GM23338 (cell line): ENCODE measurements at regions not wholly inside any gene's neighbourhood (a gene's known extent, or its start where the extent isn't known, plus 50 kb on each side); places are given as distances from the start of the nearest gene placed in this dataset.

ENCODE experiments used
- ATAC-seq: fragments of 200-7000 bp; cut with Tn5 transposase; 3 replicates; pipeline ENCODE4 v1.9.1; 2020
- DNase-seq: peaks from one replicate; pipeline ENCODE4 v3.0.0-alpha.2; 2015; ENCODE audit warnings: low spot score
- H2AFZ ChIP-seq: fragments of 200-600 bp; sonication (generic); 2 replicates; pipeline ENCODE4 v1.8.0; 2016; ENCODE audit warnings: antibody characterized with exemption, mild to moderate bottlenecking, moderate library complexity
- H3F3A ChIP-seq: fragments of 200-600 bp; sonication (generic); replicated peaks from 2 replicates; pipeline ENCODE4 v1.8.0; 2017; ENCODE audit warnings: antibody characterized with exemption, mixed run types, low read depth
- H3K27ac ChIP-seq: fragments of 200-600 bp; sonication (generic); 2 replicates; pipeline ENCODE4 v1.6.1; 2016; ENCODE audit warnings: low read depth
- H3K27me3 ChIP-seq: fragments of 200-600 bp; sonication (generic); 2 replicates; pipeline ENCODE4 v1.8.0; 2016; ENCODE audit warnings: mild to moderate bottlenecking, mixed run types, moderate library complexity; ENCODE audit not compliant: insufficient read depth
- H3K36me3 ChIP-seq: fragments of 200-600 bp; sonication (generic); 2 replicates; pipeline ENCODE4 v1.8.0; 2016; ENCODE audit warnings: mild to moderate bottlenecking; ENCODE audit not compliant: insufficient read depth
- H3K4me1 ChIP-seq: fragments of 200-600 bp; sonication (generic); 2 replicates; pipeline ENCODE4 v1.8.0; 2016; ENCODE audit warnings: mild to moderate bottlenecking, moderate library complexity; ENCODE audit not compliant: insufficient read depth
- H3K4me2 ChIP-seq: fragments of 200-600 bp; sonication (generic); 2 replicates; pipeline ENCODE4 v1.7.1; 2017; ENCODE audit warnings: mixed run types
- H3K4me3 ChIP-seq: fragments of 200-600 bp; sonication (generic); 2 replicates; pipeline ENCODE4 v1.6.1; 2016; ENCODE audit warnings: mixed run types
- H3K79me2 ChIP-seq: fragments of 200-600 bp; sonication (generic); replicated peaks from 2 replicates; pipeline ENCODE4 v1.8.0; 2017; ENCODE audit warnings: mild to moderate bottlenecking; ENCODE audit not compliant: insufficient read depth
- H3K9me2 ChIP-seq: fragments of 200-600 bp; sonication (generic); 2 replicates; pipeline ENCODE4 v1.8.0; 2017; ENCODE audit not compliant: insufficient read depth
- H4K20me1 ChIP-seq: fragments of 200-600 bp; sonication (generic); replicated peaks from 2 replicates; pipeline ENCODE4 v1.8.0; 2017; ENCODE audit warnings: mild to moderate bottlenecking; ENCODE audit not compliant: insufficient read depth
- H3K27ac Mint-ChIP-seq: 2 replicates; pipeline ENCODE4 v1.8.0; 2020; ENCODE audit warnings: inconsistent platforms, mild to moderate bottlenecking, moderate library complexity, mixed read lengths
- H3K27me3 Mint-ChIP-seq: 3 replicates; pipeline ENCODE4 v1.8.0; 2022; ENCODE audit warnings: low read depth, mild to moderate bottlenecking, moderate library complexity, mixed read lengths, inconsistent platforms; ENCODE audit not compliant: insufficient read depth, poor library complexity
- H3K36me3 Mint-ChIP-seq: 3 replicates; pipeline ENCODE4 v1.8.0; 2021; ENCODE audit warnings: low read depth, mild to moderate bottlenecking, inconsistent platforms, moderate library complexity, mixed read lengths
- H3K4me1 Mint-ChIP-seq: 3 replicates; pipeline ENCODE4 v1.8.0; 2020; ENCODE audit warnings: mild to moderate bottlenecking, inconsistent platforms, mixed read lengths
- H3K4me3 Mint-ChIP-seq: 3 replicates; pipeline ENCODE4 v1.8.0; 2021; ENCODE audit warnings: moderate library complexity, mild to moderate bottlenecking, inconsistent platforms, mixed read lengths
- H3K9me3 Mint-ChIP-seq: 3 replicates; pipeline ENCODE4 v1.8.0; 2020; ENCODE audit warnings: moderate library complexity, mild to moderate bottlenecking, inconsistent platforms, mixed read lengths
- CREB1 ChIP-seq: fragments of 250-450 bp; sonication (Bioruptor Pico); IDR thresholded peaks from 2 replicates; pipeline ENCODE4 v1.5.0; 2020; ENCODE audit warnings: low read depth, mild to moderate bottlenecking, moderate library complexity
- EZH2 ChIP-seq: fragments of 200-600 bp; sonication (generic); IDR thresholded peaks from one replicate; pipeline ENCODE4 v1.8.0; 2017; ENCODE audit warnings: antibody characterized with exemption, mild to moderate bottlenecking, low read depth; ENCODE audit not compliant: unreplicated experiment
- EZH2phosphoT487 ChIP-seq: fragments of 200-600 bp; sonication (generic); IDR thresholded peaks from one replicate; pipeline ENCODE4 v1.8.1; 2018; ENCODE audit warnings: antibody characterized with exemption; ENCODE audit not compliant: unreplicated experiment
- JUNB ChIP-seq: IDR thresholded peaks from one replicate; pipeline ENCODE4 v1.6.1; 2016; ENCODE audit warnings: antibody characterized with exemption; ENCODE audit not compliant: unreplicated experiment
- POLR2AphosphoS5 ChIP-seq: IDR thresholded peaks from 2 replicates; pipeline ENCODE4 v1.6.1; 2016; ENCODE audit warnings: antibody characterized with exemption, low read depth
- STAT1 ChIP-seq: IDR thresholded peaks from one replicate; pipeline ENCODE4 v1.6.1; 2016; ENCODE audit warnings: antibody characterized with exemption; ENCODE audit not compliant: unreplicated experiment
- ZNF114 ChIP-seq: fragments of 250-450 bp; sonication (Bioruptor Pico); IDR thresholded peaks from 2 replicates; pipeline ENCODE4 v1.5.0; 2020; ENCODE audit warnings: mild to moderate bottlenecking, moderate library complexity
- TF ChIP-seq, protein P1 (sequence below), 2 experiments: fragments of 200-600 bp in 1 of 2; sonication (generic) in 1 of 2; conservative IDR thresholded peaks; 2 replicates each; pipeline versions ENCODE4 v1.5.1 to v1.6.1; 2016 to 2017; ENCODE audit warnings: antibody characterized with exemption in 2 of 2, low read depth in 2 of 2, mild to moderate bottlenecking in 2 of 2, moderate library complexity in 1 of 2
- TF ChIP-seq, protein P2 (sequence below): fragments of 250-450 bp; sonication (Bioruptor Pico); IDR thresholded peaks from 2 replicates; pipeline ENCODE4 v1.5.0; 2020; ENCODE audit warnings: mild to moderate bottlenecking, moderate library complexity
- TF ChIP-seq, protein P3 (sequence below): IDR thresholded peaks from 2 replicates; pipeline ENCODE4 v1.6.1; 2016; ENCODE audit warnings: antibody characterized with exemption

DNA sequence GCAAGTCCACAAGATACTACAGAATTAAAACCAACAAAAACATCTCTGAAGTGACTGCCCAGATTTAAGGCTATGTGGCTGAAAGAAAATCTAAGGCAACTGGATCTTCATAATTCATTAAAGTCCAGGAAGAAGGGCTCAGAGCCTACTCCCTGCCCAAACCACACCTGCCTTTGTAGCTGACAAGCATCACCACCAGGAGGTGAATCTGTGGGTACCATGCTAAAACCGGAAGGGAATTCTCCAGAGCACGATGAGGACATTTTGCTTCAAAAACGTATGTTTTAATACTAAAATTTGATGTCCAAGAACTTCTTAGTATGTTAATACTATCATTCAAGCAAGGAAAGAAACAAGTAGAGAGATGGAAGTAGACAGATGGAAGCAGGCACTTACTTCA lies 495.9 kb upstream of the NECTIN3 start:
- Histone ChIP-seq H3K27me3 (no peaks in the 10 kb centered on the region), H3K79me2 (no peaks in the 10 kb centered on the region), H3K4me1 (peaks cover 30% of the 10 kb centered on the region), H3K36me3 (no peaks in the 10 kb centered on the region), H3F3A (no peaks in the 10 kb centered on the region), H2AFZ (no peak overlapping the region), H3K4me3 (no peak overlapping the region), H3K27ac (no peak overlapping the region), H3K9me2 (no peaks in the 10 kb centered on the region), H3K4me2 (no peak overlapping the region), H4K20me1 (no peaks in the 10 kb centered on the region)
- DNase-seq = peak; percentile 20
- H3K9me3 Mint-ChIP-seq = peaks cover 8% of the 10 kb centered on the region; the same call in 2 of the 3 replicates
- ATAC-seq = peak; percentile 27; the same call in 2 of the 3 replicates
- peaks cover 17% of the 10 kb centered on the region for H3K36me3 Mint-ChIP-seq
- peaks cover 42% of the 10 kb centered on the region for H3K4me1 Mint-ChIP-seq
- peaks cover 2% of the 10 kb centered on the region for H3K27me3 Mint-ChIP-seq
- H3K4me3 Mint-ChIP-seq = no peak overlapping the region
- TF ChIP-seq, protein P1, sequence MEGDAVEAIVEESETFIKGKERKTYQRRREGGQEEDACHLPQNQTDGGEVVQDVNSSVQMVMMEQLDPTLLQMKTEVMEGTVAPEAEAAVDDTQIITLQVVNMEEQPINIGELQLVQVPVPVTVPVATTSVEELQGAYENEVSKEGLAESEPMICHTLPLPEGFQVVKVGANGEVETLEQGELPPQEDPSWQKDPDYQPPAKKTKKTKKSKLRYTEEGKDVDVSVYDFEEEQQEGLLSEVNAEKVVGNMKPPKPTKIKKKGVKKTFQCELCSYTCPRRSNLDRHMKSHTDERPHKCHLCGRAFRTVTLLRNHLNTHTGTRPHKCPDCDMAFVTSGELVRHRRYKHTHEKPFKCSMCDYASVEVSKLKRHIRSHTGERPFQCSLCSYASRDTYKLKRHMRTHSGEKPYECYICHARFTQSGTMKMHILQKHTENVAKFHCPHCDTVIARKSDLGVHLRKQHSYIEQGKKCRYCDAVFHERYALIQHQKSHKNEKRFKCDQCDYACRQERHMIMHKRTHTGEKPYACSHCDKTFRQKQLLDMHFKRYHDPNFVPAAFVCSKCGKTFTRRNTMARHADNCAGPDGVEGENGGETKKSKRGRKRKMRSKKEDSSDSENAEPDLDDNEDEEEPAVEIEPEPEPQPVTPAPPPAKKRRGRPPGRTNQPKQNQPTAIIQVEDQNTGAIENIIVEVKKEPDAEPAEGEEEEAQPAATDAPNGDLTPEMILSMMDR (conservative IDR thresholded peaks at IDR 0.05; ENCODE audit: low read depth in 2 of 2) = peak in 1 of 2 experiments; percentile 25
- TF ChIP-seq ZNF114 (CRISPR knock-in tag) = no peak
- H3K27ac Mint-ChIP-seq = peak overlapping the region; percentile 87; the same call in 1 of the 2 replicates

DNA sequence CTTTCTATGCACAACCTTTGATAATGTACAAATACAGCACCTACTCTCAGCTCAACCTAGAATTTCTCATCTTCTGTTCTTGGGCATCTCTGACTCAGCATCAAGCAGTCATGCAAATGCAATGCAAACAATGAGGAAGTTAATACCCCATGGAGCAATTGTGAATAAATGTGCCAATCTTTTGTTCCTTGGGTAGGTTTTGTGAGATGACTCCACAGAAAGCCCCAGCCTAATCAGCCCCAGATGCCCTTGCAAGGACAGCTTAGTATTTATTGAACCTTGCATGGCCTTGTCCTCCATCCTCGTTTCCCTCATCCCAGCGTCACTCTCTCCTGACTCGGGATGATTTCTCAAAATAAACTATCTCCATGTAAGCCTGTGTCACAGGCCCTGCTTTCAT lies 494.7 kb upstream of the NECTIN3 start:
- peaks cover 16% of the 10 kb centered on the region; the same call in 2 of the 3 replicates for H3K9me3 Mint-ChIP-seq
- H2AFZ ChIP-seq = no peak overlapping the region
- H3K4me1 Mint-ChIP-seq = peaks cover 42% of the 10 kb centered on the region
- peak overlapping the region; percentile 80 for H3K27ac ChIP-seq
- H3K27ac Mint-ChIP-seq = peak overlapping the region; percentile 97
- H3K4me3 Mint-ChIP-seq = no peak overlapping the region
- no peaks in the 10 kb centered on the region for H4K20me1 ChIP-seq
- no peaks in the 10 kb centered on the region for H3F3A ChIP-seq
- H3K4me1 ChIP-seq = peaks cover 30% of the 10 kb centered on the region
- H3K9me2 ChIP-seq = no peaks in the 10 kb centered on the region
- no peaks in the 10 kb centered on the region for H3K27me3 ChIP-seq
- ATAC-seq (peak; percentile 98), DNase-seq (peak; percentile 86)
- no peak overlapping the region for H3K4me3 ChIP-seq
- H3K79me2 ChIP-seq = no peaks in the 10 kb centered on the region
- H3K27me3 Mint-ChIP-seq = peaks cover 2% of the 10 kb centered on the region
- peak overlapping the region; percentile 18; the same call in 1 of the 2 replicates for H3K4me2 ChIP-seq
- peaks cover 24% of the 10 kb centered on the region for H3K36me3 Mint-ChIP-seq
- no peaks in the 10 kb centered on the region for H3K36me3 ChIP-seq
- TF ChIP-seq CREB1 (CRISPR knock-in tag) (0 out of 2 replicates have a peak, but pooled peaks have one; percentile 7), EZH2phosphoT487 (no peak), ZNF114 (CRISPR knock-in tag) (no peak), POLR2AphosphoS5 (no peak), STAT1 (no peak), EZH2 (no peak), JUNB (no peak)
- TF ChIP-seq, protein P1 (conservative IDR thresholded peaks at IDR 0.05; ENCODE audit: low read depth in 2 of 2) = no peak
- TF ChIP-seq, protein P2, sequence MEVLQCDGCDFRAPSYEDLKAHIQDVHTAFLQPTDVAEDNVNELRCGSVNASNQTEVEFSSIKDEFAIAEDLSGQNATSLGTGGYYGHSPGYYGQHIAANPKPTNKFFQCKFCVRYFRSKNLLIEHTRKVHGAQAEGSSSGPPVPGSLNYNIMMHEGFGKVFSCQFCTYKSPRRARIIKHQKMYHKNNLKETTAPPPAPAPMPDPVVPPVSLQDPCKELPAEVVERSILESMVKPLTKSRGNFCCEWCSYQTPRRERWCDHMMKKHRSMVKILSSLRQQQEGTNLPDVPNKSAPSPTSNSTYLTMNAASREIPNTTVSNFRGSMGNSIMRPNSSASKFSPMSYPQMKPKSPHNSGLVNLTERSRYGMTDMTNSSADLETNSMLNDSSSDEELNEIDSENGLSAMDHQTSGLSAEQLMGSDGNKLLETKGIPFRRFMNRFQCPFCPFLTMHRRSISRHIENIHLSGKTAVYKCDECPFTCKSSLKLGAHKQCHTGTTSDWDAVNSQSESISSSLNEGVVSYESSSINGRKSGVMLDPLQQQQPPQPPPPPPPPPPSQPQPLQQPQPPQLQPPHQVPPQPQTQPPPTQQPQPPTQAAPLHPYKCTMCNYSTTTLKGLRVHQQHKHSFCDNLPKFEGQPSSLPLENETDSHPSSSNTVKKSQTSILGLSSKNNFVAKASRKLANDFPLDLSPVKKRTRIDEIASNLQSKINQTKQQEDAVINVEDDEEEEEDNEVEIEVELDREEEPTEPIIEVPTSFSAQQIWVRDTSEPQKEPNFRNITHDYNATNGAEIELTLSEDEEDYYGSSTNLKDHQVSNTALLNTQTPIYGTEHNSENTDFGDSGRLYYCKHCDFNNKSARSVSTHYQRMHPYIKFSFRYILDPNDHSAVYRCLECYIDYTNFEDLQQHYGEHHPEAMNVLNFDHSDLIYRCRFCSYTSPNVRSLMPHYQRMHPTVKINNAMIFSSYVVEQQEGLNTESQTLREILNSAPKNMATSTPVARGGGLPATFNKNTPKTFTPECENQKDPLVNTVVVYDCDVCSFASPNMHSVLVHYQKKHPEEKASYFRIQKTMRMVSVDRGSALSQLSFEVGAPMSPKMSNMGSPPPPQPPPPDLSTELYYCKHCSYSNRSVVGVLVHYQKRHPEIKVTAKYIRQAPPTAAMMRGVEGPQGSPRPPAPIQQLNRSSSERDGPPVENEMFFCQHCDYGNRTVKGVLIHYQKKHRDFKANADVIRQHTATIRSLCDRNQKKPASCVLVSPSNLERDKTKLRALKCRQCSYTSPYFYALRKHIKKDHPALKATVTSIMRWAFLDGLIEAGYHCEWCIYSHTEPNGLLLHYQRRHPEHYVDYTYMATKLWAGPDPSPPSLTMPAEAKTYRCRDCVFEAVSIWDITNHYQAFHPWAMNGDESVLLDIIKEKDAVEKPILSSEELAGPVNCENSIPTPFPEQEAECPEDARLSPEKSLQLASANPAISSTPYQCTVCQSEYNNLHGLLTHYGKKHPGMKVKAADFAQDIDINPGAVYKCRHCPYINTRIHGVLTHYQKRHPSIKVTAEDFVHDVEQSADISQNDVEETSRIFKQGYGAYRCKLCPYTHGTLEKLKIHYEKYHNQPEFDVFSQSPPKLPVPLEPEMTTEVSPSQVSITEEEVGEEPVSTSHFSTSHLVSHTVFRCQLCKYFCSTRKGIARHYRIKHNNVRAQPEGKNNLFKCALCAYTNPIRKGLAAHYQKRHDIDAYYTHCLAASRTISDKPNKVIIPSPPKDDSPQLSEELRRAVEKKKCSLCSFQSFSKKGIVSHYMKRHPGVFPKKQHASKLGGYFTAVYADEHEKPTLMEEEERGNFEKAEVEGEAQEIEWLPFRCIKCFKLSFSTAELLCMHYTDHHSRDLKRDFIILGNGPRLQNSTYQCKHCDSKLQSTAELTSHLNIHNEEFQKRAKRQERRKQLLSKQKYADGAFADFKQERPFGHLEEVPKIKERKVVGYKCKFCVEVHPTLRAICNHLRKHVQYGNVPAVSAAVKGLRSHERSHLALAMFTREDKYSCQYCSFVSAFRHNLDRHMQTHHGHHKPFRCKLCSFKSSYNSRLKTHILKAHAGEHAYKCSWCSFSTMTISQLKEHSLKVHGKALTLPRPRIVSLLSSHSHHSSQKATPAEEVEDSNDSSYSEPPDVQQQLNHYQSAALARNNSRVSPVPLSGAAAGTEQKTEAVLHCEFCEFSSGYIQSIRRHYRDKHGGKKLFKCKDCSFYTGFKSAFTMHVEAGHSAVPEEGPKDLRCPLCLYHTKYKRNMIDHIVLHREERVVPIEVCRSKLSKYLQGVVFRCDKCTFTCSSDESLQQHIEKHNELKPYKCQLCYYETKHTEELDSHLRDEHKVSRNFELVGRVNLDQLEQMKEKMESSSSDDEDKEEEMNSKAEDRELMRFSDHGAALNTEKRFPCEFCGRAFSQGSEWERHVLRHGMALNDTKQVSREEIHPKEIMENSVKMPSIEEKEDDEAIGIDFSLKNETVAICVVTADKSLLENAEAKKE = peak; percentile 93
- TF ChIP-seq, protein P3, sequence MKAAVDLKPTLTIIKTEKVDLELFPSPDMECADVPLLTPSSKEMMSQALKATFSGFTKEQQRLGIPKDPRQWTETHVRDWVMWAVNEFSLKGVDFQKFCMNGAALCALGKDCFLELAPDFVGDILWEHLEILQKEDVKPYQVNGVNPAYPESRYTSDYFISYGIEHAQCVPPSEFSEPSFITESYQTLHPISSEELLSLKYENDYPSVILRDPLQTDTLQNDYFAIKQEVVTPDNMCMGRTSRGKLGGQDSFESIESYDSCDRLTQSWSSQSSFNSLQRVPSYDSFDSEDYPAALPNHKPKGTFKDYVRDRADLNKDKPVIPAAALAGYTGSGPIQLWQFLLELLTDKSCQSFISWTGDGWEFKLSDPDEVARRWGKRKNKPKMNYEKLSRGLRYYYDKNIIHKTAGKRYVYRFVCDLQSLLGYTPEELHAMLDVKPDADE = no peak
